A549 (cell line): ENCODE measurements at regions not wholly inside any gene's neighbourhood (a gene's known extent, or its start where the extent isn't known, plus 50 kb on each side); places are given as distances from the start of the nearest gene placed in this dataset.
A peak's percentile ranks its signal among the peaks of the same experiment; 100 is the strongest.

ENCODE experiments used
- ATAC-seq, 2 experiments: fragments of 200-7000 bp in 1 of 2; fragments of >200 bp in 1 of 2; cut with Nextera tagmentation in 1 of 2; cut with Tn5 transposase in 1 of 2; 3 replicates each; pipeline versions ENCODE4 v1.8.0 to v1.9.1; 2018 to 2020; ENCODE audit warnings: mild to moderate bottlenecking in 1 of 2, moderate library complexity in 1 of 2
- CTCF ChIA-PET: fragments of 300-600 bp; sonication (Branson Sonifier 250); formaldehyde crosslinking; extraction: SDS; loops from one replicate; lab custom pipeline; 2021; ENCODE audit warnings: antibody characterized with exemption, inconsistent platforms; lab: Yijun Ruan, JAX
- POLR2A ChIA-PET: fragments of 350-600 bp; formaldehyde crosslinking; extraction: SDS; loops from one replicate; lab custom pipeline; 2021; ENCODE audit warnings: antibody characterized with exemption, inconsistent platforms; lab: Yijun Ruan, JAX
- DNase-seq, 2 experiments: peaks; one replicate each; pipeline versions ENCODE4 v3.0.0 to v3.0.0-alpha.2; 2011 to 2016; ENCODE audit warnings: low read depth in 1 of 2, low spot score in 1 of 2
- FAIRE-seq: peaks from 2 replicates; lab custom pipeline; 2011; peaks lifted over from hg19 to GRCh38; lab: Jason Lieb, UNC
- H3K27ac ChIP-seq, 2 experiments: fragments of >200 bp; sonication (Bioruptor Twin); formaldehyde crosslinking; 3 replicates each; pipeline ENCODE4 v1.5.1; 2016 to 2017
- H3K4me1 ChIP-seq: fragments of >200 bp; sonication (Bioruptor Twin); formaldehyde crosslinking; 3 replicates; pipeline ENCODE4 v1.6.1; 2016
- H3K4me2 ChIP-seq: fragments of >200 bp; sonication (Bioruptor Twin); formaldehyde crosslinking; 3 replicates; pipeline ENCODE4 v1.6.1; 2016
- H3K4me3 ChIP-seq: fragments of >200 bp; sonication (Bioruptor Twin); formaldehyde crosslinking; 3 replicates; pipeline ENCODE4 v1.5.1; 2016
- H3K9me3 ChIP-seq: fragments of >200 bp; sonication (Bioruptor Twin); formaldehyde crosslinking; 3 replicates; pipeline ENCODE4 v1.6.1; 2016
- BHLHE40 ChIP-seq: IDR thresholded peaks from 2 replicates; pipeline ENCODE4 v1.6.1; 2012; ENCODE audit warnings: low read depth, low read length, inconsistent platforms
- CBX8 ChIP-seq: fragments of 200-600 bp; sonication (generic); IDR thresholded peaks from 2 replicates; pipeline ENCODE4 v1.6.1; 2016
- CEBPB ChIP-seq, 2 experiments: fragments of >200 bp in 1 of 2; sonication (Bioruptor Twin) in 1 of 2; formaldehyde crosslinking in 1 of 2; IDR thresholded peaks; 2 replicates each; pipeline ENCODE4 v1.6.1; 2012 to 2016
- EHF ChIP-seq: fragments of 250-450 bp; sonication (Bioruptor Pico); IDR thresholded peaks from 2 replicates; pipeline ENCODE4 v1.5.0; 2020; ENCODE audit warnings: mild to moderate bottlenecking
- EP300 ChIP-seq, 2 experiments: fragments of >200 bp; sonication (Bioruptor Twin); formaldehyde crosslinking; IDR thresholded peaks; 2 replicates in 1 of 2; 3 replicates in 1 of 2; pipeline ENCODE4 v1.6.1; 2016 to 2017
- FOSB ChIP-seq: fragments of 250-450 bp; sonication (Bioruptor Pico); IDR thresholded peaks from 2 replicates; pipeline ENCODE4 v1.5.0; 2020; ENCODE audit warnings: mild to moderate bottlenecking, moderate library complexity
- FOXS1 ChIP-seq: fragments of 250-450 bp; sonication (Bioruptor Pico); IDR thresholded peaks from 2 replicates; pipeline ENCODE4 v1.5.0; 2020; ENCODE audit warnings: mild to moderate bottlenecking, moderate library complexity
- HOXA7 ChIP-seq: fragments of 250-450 bp; sonication (Bioruptor Pico); IDR thresholded peaks from 2 replicates; pipeline ENCODE4 v1.5.0; 2020; ENCODE audit warnings: mild to moderate bottlenecking, moderate library complexity
- MYC ChIP-seq: IDR thresholded peaks from 2 replicates; pipeline ENCODE4 v1.6.1; 2012; ENCODE audit warnings: mild to moderate bottlenecking, inconsistent platforms, low read length, improper control_type of control experiment, borderline replicate concordance
- NR3C1 ChIP-seq: fragments of >200 bp; sonication (Bioruptor Twin); formaldehyde crosslinking; IDR thresholded peaks from 3 replicates; pipeline ENCODE4 v1.6.1; 2017
- RAD21 ChIP-seq, 2 experiments: fragments of >200 bp in 1 of 2; sonication (Bioruptor Twin) in 1 of 2; formaldehyde crosslinking in 1 of 2; IDR thresholded peaks in 1 of 2; conservative IDR thresholded peaks in 1 of 2; 2 replicates in 1 of 2; 3 replicates in 1 of 2; pipeline ENCODE4 v1.6.1; 2012 to 2018; ENCODE audit warnings: inconsistent platforms in 1 of 2
- RCOR1 ChIP-seq: fragments of 150-350 bp; IDR thresholded peaks from 2 replicates; pipeline ENCODE4 v1.6.1; 2014; ENCODE audit warnings: antibody characterized with exemption, low read length, low read depth
- RNF2 ChIP-seq: fragments of 200-600 bp; sonication (generic); IDR thresholded peaks from 2 replicates; pipeline ENCODE4 v1.6.1; 2016; ENCODE audit warnings: low read depth, mild to moderate bottlenecking, antibody characterized with exemption, moderate library complexity, borderline replicate concordance
- ZC3H11A ChIP-seq: fragments of 450-650 bp; IDR thresholded peaks from 2 replicates; pipeline ENCODE4 v1.6.1; 2014; ENCODE audit warnings: antibody characterized with exemption, mild to moderate bottlenecking
- ZFP36 ChIP-seq: fragments of 450-650 bp; IDR thresholded peaks from 2 replicates; pipeline ENCODE4 v1.6.1; 2014; ENCODE audit warnings: borderline replicate concordance; ENCODE audit not compliant: partially characterized antibody
- ZNF302 ChIP-seq: fragments of 250-450 bp; sonication (Bioruptor Pico); IDR thresholded peaks from 2 replicates; pipeline ENCODE4 v1.9.0; 2021; ENCODE audit warnings: inconsistent platforms, mild to moderate bottlenecking, moderate library complexity
- WGBS: methylation state at CpG from one replicate; pipeline ENCODE4 v1.1.6; 2017; ENCODE audit errors: missing lambda C conversion rate; 5-methylcytosine and 5-hydroxymethylcytosine counted together
- TF ChIP-seq, protein P1 (sequence below): fragments of 450-650 bp; IDR thresholded peaks from 2 replicates; pipeline ENCODE4 v1.6.1; 2014; ENCODE audit warnings: antibody characterized with exemption
- TF ChIP-seq, protein P2 (sequence below): fragments of 250-450 bp; sonication (Bioruptor Pico); IDR thresholded peaks from 2 replicates; pipeline ENCODE4 v1.5.0; 2021; ENCODE audit warnings: mild to moderate bottlenecking, moderate library complexity, borderline replicate concordance
- TF ChIP-seq, protein P3 (sequence below): fragments of >200 bp; sonication (Bioruptor Twin); formaldehyde crosslinking; IDR thresholded peaks from 3 replicates; pipeline ENCODE4 v1.6.1; 2016
- TF ChIP-seq, protein P4 (sequence below): fragments of >200 bp; sonication (Bioruptor Twin); formaldehyde crosslinking; IDR thresholded peaks from 2 replicates; pipeline ENCODE4 v1.6.1; 2016

DNA sequence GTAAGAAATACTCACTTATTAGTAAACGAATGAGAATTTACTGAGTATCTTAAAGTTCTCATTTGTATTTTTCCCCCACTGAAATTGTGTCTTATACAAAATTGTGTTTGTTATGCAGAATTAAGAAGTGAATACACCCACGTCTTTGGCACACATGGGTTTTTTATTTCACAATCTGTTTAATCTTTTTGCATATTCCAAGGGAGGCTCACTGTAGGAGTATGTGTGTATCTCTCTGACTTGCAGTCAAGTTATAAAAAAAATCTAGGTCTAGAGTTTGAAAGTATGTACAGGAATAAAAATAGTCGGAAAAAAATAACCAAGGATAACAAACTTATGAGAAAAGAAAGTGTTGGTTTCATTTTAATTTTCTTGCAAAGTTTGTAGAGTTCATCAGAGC lies 255.2 kb downstream of the PDCD6IP start:
- no peak overlapping the region for H3K27ac ChIP-seq
- WGBS: 71% methylated on average over 3 of the region's 3 CpGs
- POLR2A ChIA-PET: no interaction called here
- H3K4me3 ChIP-seq: no peak overlapping the region
- H3K4me1 ChIP-seq: peaks cover 16% of the 10 kb centered on the region
- ATAC-seq (no peak), DNase-seq (no peak), FAIRE-seq (no peak)
- CTCF ChIA-PET: interaction anchor here (0.6 to 0.8 kb wide), 2 partner anchors 39 to 43 kb away, joined by 3 read pairs; no protein-coding TSS in a partner anchor
- no peaks in the 10 kb centered on the region; the same call in 2 of the 3 replicates for H3K9me3 ChIP-seq
- H3K4me2 ChIP-seq: no peak overlapping the region
- TF ChIP-seq EHF (no peak), FOXS1 (CRISPR knock-in tag) (no peak)

DNA sequence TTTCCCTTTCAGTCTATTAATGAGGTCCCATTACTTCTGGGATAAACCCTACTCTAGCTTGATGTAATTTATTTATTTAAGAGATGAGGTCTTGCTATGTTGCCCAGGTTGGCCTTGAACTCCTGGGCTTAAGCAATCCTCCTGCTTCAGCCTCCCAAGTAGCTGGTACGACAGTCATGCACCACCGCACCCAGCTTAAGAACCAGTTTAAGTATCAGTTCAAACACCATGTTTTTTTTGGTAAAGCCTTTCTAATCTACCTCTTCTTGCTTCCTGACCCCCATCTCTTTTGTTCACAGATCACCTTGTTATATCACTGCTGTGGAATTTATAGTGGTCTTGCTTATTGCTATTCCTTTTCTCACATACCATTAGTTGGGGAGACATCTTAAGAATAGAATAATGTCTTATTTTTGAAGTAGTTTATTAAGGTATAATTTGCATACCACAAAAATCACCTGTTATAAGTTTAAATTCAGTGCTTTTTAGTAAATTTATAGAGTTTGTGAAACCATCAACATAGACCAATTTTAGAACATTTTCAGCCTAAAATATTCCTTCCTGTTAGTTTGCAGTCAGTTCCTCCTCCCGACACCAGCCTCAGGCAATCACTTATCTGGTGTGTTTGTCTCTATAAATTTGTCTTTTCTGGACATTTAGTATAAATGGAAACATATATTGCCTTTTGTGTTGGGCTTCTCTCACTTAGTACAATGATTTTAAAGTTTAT lies 257.9 kb downstream of the PDCD6IP start:
- TF ChIP-seq CEBPB (IDR thresholded peaks at IDR 0.05) (no peak), MYC (no peak), RCOR1 (no peak), BHLHE40 (no peak), FOSB (CRISPR knock-in tag) (no peak), RNF2 (no peak), HOXA7 (CRISPR knock-in tag) (no peak), NR3C1 (no peak), ZNF302 (CRISPR knock-in tag) (no peak), EHF (no peak), ZC3H11A (no peak), RAD21 (conservative IDR thresholded peaks at IDR 0.05 in 1 of 2, IDR thresholded peaks at IDR 0.05 in 1 of 2) (no peak), CBX8 (no peak), EP300 (IDR thresholded peaks at IDR 0.05) (no peak), ZFP36 (no peak)
- TF ChIP-seq, protein P1, sequence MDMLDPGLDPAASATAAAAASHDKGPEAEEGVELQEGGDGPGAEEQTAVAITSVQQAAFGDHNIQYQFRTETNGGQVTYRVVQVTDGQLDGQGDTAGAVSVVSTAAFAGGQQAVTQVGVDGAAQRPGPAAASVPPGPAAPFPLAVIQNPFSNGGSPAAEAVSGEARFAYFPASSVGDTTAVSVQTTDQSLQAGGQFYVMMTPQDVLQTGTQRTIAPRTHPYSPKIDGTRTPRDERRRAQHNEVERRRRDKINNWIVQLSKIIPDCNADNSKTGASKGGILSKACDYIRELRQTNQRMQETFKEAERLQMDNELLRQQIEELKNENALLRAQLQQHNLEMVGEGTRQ: no peak
- TF ChIP-seq, protein P2, sequence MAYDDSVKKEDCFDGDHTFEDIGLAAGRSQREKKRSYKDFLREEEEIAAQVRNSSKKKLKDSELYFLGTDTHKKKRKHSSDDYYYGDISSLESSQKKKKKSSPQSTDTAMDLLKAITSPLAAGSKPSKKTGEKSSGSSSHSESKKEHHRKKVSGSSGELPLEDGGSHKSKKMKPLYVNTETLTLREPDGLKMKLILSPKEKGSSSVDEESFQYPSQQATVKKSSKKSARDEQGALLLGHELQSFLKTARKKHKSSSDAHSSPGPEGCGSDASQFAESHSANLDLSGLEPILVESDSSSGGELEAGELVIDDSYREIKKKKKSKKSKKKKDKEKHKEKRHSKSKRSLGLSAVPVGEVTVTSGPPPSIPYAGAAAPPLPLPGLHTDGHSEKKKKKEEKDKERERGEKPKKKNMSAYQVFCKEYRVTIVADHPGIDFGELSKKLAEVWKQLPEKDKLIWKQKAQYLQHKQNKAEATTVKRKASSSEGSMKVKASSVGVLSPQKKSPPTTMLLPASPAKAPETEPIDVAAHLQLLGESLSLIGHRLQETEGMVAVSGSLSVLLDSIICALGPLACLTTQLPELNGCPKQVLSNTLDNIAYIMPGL (CRISPR knock-in tag): no peak
- TF ChIP-seq, protein P3, sequence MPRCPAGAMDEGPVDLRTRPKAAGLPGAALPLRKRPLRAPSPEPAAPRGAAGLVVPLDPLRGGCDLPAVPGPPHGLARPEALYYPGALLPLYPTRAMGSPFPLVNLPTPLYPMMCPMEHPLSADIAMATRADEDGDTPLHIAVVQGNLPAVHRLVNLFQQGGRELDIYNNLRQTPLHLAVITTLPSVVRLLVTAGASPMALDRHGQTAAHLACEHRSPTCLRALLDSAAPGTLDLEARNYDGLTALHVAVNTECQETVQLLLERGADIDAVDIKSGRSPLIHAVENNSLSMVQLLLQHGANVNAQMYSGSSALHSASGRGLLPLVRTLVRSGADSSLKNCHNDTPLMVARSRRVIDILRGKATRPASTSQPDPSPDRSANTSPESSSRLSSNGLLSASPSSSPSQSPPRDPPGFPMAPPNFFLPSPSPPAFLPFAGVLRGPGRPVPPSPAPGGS: no peak
- TF ChIP-seq, protein P4, sequence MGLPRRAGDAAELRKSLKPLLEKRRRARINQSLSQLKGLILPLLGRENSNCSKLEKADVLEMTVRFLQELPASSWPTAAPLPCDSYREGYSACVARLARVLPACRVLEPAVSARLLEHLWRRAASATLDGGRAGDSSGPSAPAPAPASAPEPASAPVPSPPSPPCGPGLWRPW: no peak
- ATAC-seq (peak in 1 of 2 experiments; percentile 41; a peak in 2 of 6 replicates), DNase-seq (peak in 1 of 2 experiments; percentile 11), FAIRE-seq (no peak)
- CTCF ChIA-PET: interaction anchor here (0.7 kb wide), 1 partner anchor 68 kb away, joined by 3 read pairs; no protein-coding TSS in a partner anchor
- peak overlapping the region; percentile 59 for H3K4me2 ChIP-seq
- 70% methylated on average over 3 of the region's 3 CpGs for WGBS
- H3K4me1 ChIP-seq: peaks cover 16% of the 10 kb centered on the region
- POLR2A ChIA-PET: no interaction called here
- peak overlapping the region; percentile 77 to 83 for H3K27ac ChIP-seq
- no peak overlapping the region for H3K4me3 ChIP-seq
- H3K9me3 ChIP-seq: no peaks in the 10 kb centered on the region; the same call in 2 of the 3 replicates
